Esophagus muscularis mucosa (tissue), 2 donors: ENCODE measurements at regions not wholly inside any gene's neighbourhood (a gene's known extent, or its start where the extent isn't known, plus 50 kb on each side); places are given as distances from the start of the nearest gene placed in this dataset.

ENCODE experiments used
- POLR2A ChIP-seq: fragments of 450-650 bp; IDR thresholded peaks from one replicate; pipeline ENCODE4 v1.6.1; 2017; ENCODE audit warnings: antibody characterized with exemption, moderate library complexity, mild to moderate bottlenecking, low read depth
- POLR2AphosphoS5 ChIP-seq, 2 donors: sonication (generic); formaldehyde crosslinking; IDR thresholded peaks; one replicate each; pipeline ENCODE4 v1.6.1; 2017; ENCODE audit warnings: antibody characterized with exemption in 2 of 2

DNA sequence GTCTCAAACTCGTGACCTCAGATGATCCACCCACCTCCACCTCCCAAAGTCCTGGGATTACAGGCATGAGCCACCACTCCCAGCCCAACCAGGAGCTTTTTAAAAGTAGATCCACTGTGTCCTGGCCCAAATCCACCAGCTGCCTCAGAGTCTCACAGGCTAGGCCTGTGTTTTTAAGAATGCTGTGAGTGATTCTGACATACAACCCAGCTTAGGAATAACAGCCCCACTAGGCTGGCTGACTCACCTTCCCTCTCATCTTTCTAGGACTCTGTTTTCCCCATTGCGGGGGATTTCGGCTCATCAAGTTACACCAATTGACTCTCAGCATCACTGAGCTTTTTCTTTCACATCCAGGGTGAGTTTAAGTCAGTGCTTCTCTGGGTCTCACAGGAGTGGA, 207.6 kb downstream of the SKIDA1 start:
- TF ChIP-seq POLR2AphosphoS5 (IDR thresholded peaks at IDR 0.05) (no peak), POLR2A (no peak)
